Right lobe of liver (tissue), 6 donors: ENCODE measurements at regions not wholly inside any gene's neighbourhood (a gene's known extent, or its start where the extent isn't known, plus 50 kb on each side); places are given as distances from the start of the nearest gene placed in this dataset.
A peak's percentile ranks its signal among the peaks of the same experiment; 100 is the strongest.

ENCODE experiments used
- ATAC-seq, 4 donors: fragments of 200-7000 bp; cut with Tn5 transposase; one replicate each; pipeline ENCODE4 v1.9.1; 2020; ENCODE audit warnings: mild to moderate bottlenecking in 4 of 4, moderate library complexity in 4 of 4
- DNase-seq, 3 donors: peaks; one replicate each; pipeline ENCODE4 v3.0.0-alpha.2; 2020
- H3K27ac ChIP-seq, 3 donors: fragments of 200-600 bp; one replicate each; pipeline ENCODE4 v1.8.0; 2022
- H3K27me3 ChIP-seq, 2 donors: fragments of 200-600 bp; one replicate each; pipeline ENCODE4 v1.8.0; 2022
- H3K36me3 ChIP-seq, 4 donors: fragments of 200-600 bp; sonication (generic) in 1 of 4; one replicate each; pipeline versions ENCODE4 v1.5.1 to v1.8.0; 2017 to 2022; ENCODE audit warnings: control low read depth in 1 of 4
- H3K4me1 ChIP-seq, 4 donors: fragments of 200-600 bp; sonication (generic) in 1 of 4; one replicate each; pipeline versions ENCODE4 v1.5.1 to v1.8.0; 2017 to 2022; ENCODE audit warnings: control low read depth in 1 of 4
- H3K4me3 ChIP-seq, 3 donors: fragments of 200-600 bp; one replicate each; pipeline ENCODE4 v1.8.0; 2022
- H3K9me3 ChIP-seq, 4 donors: fragments of 200-600 bp; sonication (generic) in 1 of 4; one replicate each; pipeline versions ENCODE4 v1.5.1 to v1.8.0; 2017 to 2022; ENCODE audit warnings: control low read depth in 1 of 4
- POLR2A ChIP-seq: fragments of 450-650 bp; IDR thresholded peaks from one replicate; pipeline ENCODE4 v1.6.1; 2017; ENCODE audit warnings: antibody characterized with exemption, mild to moderate bottlenecking
- WGBS: methylation state at CpG from one replicate; pipeline ENCODE4 v1.1.6; 2018; ENCODE audit warnings: low coverage, low lambda C conversion rate; ENCODE audit not compliant: insufficient coverage; ENCODE audit errors: missing lambda C conversion rate; 5-methylcytosine and 5-hydroxymethylcytosine counted together
- intact Hi-C, 2 donors: fragments of 100-400 bp; cut with DNase I; formaldehyde crosslinking; loops; one replicate each; pipeline versions ENCODE4 v1.11.2 to v1.14.1; 2022
- TF ChIP-seq, protein P1 (sequence below), 4 donors: fragments of 200-600 bp in 3 of 4; fragments of 450-650 bp in 1 of 4; IDR thresholded peaks; one replicate each; pipeline versions ENCODE4 v1.5.1 to v1.8.0; 2016 to 2022; ENCODE audit warnings: antibody characterized with exemption in 4 of 4, mild to moderate bottlenecking in 2 of 4
- donor health status: DM: no; HTN: yes; CAD: no.
- donor health status: DM: no; HTN: no; CAD: no.
- donor health status: DM: no; HTN: no; CAD: no.
- donor health status: DM: no; HTN: yes; CAD: no.
- donor health status: DM: no; HTN: yes; CAD: no.

DNA sequence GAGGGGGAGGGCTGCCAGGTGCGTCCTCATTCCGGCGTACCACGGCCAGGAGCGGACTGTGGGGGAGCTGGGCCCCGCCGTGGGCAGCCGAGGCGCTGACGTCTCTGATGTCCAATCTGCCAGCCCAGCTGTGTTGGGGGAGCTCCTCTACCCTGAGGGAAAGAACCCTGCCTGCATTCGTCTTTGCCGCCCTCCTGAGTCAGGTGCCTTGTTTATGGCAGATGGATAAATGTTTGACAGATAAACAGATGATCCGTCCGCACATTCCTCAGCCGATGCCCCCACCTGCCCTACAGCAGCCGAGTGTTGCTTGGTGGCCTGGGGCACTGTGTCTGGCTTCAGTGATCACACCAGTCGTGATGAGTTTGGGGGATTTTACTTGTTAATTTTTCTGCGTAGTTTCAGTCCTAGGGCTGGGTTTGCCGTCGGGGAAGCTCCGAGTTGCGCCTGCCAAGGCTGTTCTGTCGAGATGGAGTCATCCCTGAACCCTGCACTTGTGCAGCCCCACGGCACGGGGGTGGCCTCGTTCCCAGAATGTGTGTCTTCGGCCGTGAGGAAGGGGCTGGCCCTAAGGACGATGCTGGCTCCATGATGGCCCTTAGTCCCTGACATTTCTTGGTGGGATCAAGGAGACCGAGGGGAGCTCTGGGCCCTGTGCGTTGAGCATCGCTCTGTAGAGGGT lies 1083.9 kb downstream of the BRD1 start:
- intact Hi-C loops, result no loop called here
- Histone ChIP-seq H3K4me3 (no peak overlapping the region), H3K9me3 (no peaks in the 10 kb centered on the region), H3K4me1 (no peaks in the 10 kb centered on the region), H3K27ac (no peak overlapping the region), H3K27me3 (no peaks in the 10 kb centered on the region), H3K36me3 (no peaks in the 10 kb centered on the region)
- TF ChIP-seq, protein P1, sequence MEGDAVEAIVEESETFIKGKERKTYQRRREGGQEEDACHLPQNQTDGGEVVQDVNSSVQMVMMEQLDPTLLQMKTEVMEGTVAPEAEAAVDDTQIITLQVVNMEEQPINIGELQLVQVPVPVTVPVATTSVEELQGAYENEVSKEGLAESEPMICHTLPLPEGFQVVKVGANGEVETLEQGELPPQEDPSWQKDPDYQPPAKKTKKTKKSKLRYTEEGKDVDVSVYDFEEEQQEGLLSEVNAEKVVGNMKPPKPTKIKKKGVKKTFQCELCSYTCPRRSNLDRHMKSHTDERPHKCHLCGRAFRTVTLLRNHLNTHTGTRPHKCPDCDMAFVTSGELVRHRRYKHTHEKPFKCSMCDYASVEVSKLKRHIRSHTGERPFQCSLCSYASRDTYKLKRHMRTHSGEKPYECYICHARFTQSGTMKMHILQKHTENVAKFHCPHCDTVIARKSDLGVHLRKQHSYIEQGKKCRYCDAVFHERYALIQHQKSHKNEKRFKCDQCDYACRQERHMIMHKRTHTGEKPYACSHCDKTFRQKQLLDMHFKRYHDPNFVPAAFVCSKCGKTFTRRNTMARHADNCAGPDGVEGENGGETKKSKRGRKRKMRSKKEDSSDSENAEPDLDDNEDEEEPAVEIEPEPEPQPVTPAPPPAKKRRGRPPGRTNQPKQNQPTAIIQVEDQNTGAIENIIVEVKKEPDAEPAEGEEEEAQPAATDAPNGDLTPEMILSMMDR (IDR thresholded peaks at IDR 0.05), result no peak
- no peak for TF ChIP-seq POLR2A
- DNase-seq (peak in 2 of 3 donors; percentile 27 to 34), ATAC-seq (no peak)
- WGBS, result 76% methylated on average over 13 of the region's 32 CpGs

DNA sequence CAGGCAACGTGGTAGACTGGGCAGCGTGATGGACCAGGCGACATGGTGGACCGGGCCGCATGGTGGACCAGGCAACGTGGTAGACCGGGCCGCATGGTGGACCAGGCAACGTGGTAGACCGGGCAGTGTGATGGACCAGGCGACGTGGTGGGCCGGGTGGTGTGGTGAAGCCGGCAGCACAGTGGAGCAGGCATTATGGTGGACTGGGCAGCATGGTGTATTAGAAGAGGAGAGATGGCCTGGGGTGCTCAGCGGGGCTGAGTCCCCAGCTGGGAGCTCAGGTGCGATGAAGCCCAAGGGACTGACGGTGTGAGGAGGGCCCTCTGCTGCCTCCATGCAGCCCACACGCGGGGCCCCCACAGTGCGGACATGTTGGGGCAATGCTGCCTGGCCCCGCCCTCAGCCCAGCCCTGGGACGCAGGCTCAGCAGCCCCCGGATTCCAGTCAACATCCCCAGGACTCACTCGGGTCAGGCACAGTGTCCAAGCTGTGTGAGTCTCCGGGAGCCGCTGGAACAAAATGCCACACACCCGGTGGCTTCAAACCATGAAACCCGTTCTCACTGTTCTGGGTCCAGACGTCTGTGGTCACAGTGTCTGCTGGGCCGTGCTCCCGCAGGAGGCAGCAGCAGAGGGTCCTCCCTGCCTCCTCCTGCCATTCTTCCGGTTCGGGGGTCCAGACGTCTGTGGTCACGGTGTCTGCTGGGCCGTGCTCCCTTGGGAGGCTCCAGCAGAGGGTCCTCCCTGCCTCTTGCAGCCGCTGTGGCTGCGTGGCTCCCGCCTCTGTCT lies 1084.9 kb downstream of the BRD1 start:
- no peaks in the 10 kb centered on the region for H3K27me3 ChIP-seq
- no peak for TF ChIP-seq POLR2A
- TF ChIP-seq, protein P1 (IDR thresholded peaks at IDR 0.05), result no peak
- H3K36me3 ChIP-seq, result no peaks in the 10 kb centered on the region
- no peak overlapping the region for H3K27ac ChIP-seq
- no peak overlapping the region for H3K4me3 ChIP-seq
- 67% methylated on average over 3 of the region's 39 CpGs for WGBS
- intact Hi-C loops, result no loop called here
- no peaks in the 10 kb centered on the region for H3K4me1 ChIP-seq
- no peaks in the 10 kb centered on the region for H3K9me3 ChIP-seq
- no peak for ATAC-seq
- DNase-seq, result peak in 2 of 3 donors; percentile 39 to 51

DNA sequence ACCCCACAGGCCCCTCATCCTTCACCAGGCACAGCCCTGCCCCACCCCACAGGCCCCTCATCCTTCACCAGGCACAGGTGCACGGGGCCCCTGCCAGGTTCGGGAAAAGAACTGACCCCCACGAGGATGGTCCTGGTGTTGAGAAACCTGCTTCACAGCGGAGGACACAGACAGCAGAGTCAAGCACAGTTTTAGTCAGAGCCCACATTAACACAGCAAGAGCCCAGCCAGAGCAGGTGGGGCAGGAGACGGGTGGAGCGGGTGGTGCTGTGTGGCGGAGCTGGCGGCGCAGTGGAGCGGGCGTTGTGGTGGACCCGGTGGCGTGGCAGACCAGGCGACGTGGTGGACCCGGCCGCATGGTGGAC lies 1085.5 kb downstream of the BRD1 start:
- no peaks in the 10 kb centered on the region for H3K27me3 ChIP-seq
- H3K27ac ChIP-seq, result no peak overlapping the region
- no peaks in the 10 kb centered on the region for H3K36me3 ChIP-seq
- no peaks in the 10 kb centered on the region for H3K4me1 ChIP-seq
- H3K4me3 ChIP-seq, result no peak overlapping the region
- DNase-seq, result peak in 1 of 3 donors; percentile 22
- 92% methylated on average over 10 of the region's 17 CpGs for WGBS
- TF ChIP-seq POLR2A, result no peak
- TF ChIP-seq, protein P1 (IDR thresholded peaks at IDR 0.05), result no peak
- no peak for ATAC-seq
- intact Hi-C loops, result no loop called here
- H3K9me3 ChIP-seq, result no peaks in the 10 kb centered on the region

DNA sequence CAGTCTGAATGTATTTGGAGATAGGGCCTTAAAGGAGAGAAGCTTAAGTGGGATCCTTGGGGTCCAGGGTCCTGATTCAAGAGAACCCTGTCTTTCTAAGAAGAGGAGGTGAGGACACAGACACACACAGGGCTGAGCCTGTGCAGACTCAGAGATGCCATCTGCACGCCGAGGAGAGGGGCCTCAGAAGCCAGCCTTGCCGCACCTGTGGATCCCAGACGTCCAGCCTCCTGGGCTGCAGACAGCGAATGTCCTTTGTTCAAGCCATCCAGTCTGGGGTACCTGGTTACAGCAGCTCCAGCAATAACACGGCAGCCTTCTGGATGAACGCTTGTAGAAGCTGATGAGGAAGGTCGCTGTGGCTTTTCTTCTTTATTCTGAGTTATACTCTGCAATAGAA lies 1086.1 kb downstream of the BRD1 start:
- Histone ChIP-seq H3K4me1 (no peaks in the 10 kb centered on the region), H3K36me3 (no peaks in the 10 kb centered on the region), H3K4me3 (no peak overlapping the region), H3K9me3 (no peaks in the 10 kb centered on the region), H3K27ac (no peak overlapping the region), H3K27me3 (no peaks in the 10 kb centered on the region)
- no peak for TF ChIP-seq POLR2A
- TF ChIP-seq, protein P1 (IDR thresholded peaks at IDR 0.05), result no peak
- no CpG with 5 or more reads among the region's 8 CpGs for WGBS
- ATAC-seq, result no peak
- DNase-seq, result peak in 1 of 3 donors; percentile 13
- intact Hi-C loops, result no loop called here
